LNCAP (cell line): ENCODE measurements at regions not wholly inside any gene's neighbourhood (a gene's known extent, or its start where the extent isn't known, plus 50 kb on each side); places are given as distances from the start of the nearest gene placed in this dataset.

Experiments
- CTCF ChIP-seq: fragments of 450-650 bp; IDR thresholded peaks from 2 replicates; pipeline ENCODE4 v1.5.1; 2017; ENCODE audit warnings: mild to moderate bottlenecking

GRCh38 chr2:238646803-238647202, 201.1 kb upstream of the TWIST2 start:
- TF ChIP-seq CTCF: no peak

GRCh38 chr2:238649123-238649522, 198.8 kb upstream of the TWIST2 start:
- TF ChIP-seq CTCF: no peak

GRCh38 chr2:238649936-238650518, 197.9 kb upstream of the TWIST2 start:
- TF ChIP-seq CTCF: no peak

- TF ChIP-seq CTCF: no peak
Measured at GRCh38 chr2:238650536-238650935, 197.3 kb upstream of the TWIST2 start.

- TF ChIP-seq CTCF: no peak
Measured at GRCh38 chr2:238651306-238652052, 196.4 kb upstream of the TWIST2 start.

- TF ChIP-seq CTCF: no peak
Measured at GRCh38 chr2:238652053-238652770, 195.7 kb upstream of the TWIST2 start.

GRCh38 chr2:238652771-238653157, 195.1 kb upstream of the TWIST2 start:
- no peak for TF ChIP-seq CTCF
